ENCODE measurements at regions not wholly inside any gene's neighbourhood (a gene's known extent, or its start where the extent isn't known, plus 50 kb on each side); places are given as distances from the start of the nearest gene placed in this dataset.

DNA sequence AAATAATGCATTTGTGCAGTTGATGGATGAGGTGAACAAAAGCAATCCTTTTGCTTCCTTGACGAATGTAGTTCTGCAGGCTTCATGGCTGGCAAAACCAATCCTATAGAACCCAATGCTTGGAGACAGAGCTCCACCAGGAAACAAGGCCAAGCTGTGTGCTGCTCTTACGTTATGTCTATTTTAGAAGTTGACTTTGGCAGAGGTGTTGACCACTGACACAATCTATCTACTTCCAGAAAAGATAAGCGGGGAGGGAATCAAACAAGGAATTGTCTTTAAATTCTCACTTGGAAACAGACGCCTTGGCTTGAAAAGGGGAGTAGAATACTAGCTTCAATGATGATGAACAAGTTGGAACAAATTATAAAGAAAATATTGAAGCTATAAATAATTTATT, 211.2 kb downstream of the SETD4 start:
- H3K27ac ChIP-seq = no peak overlapping the region
- TF ChIP-seq CTCF (conservative IDR thresholded peaks at IDR 0.05) = no peak

- no peak overlapping the region for H3K27ac ChIP-seq
- no peak for TF ChIP-seq CTCF (conservative IDR thresholded peaks at IDR 0.05)
Observed at GRCh38 chr21:35843911-35844667, 216.2 kb downstream of the SETD4 start.

DNA sequence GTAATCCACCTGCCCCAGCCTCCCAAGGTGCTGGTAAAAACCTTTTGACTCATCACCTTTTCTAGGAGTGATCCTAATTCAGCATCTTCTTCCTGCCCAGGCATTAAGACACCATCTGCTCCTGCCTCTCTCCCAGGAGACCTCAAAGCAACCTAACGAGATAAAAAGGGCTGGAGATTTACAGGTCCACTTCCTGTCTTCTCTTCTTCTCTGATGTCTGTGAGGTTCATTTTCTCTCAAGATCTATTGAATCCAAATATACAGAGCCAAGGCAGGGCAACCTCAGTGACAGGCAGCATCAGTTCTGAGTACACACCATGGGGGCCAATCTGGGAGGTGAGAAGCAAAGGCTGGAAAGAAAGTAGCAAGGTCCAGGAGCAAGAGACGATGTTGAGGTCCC, 219.4 kb downstream of the SETD4 start:
- no peak overlapping the region for H3K27ac ChIP-seq
- no peak for TF ChIP-seq CTCF (conservative IDR thresholded peaks at IDR 0.05)

- H3K27ac ChIP-seq = no peak overlapping the region
- TF ChIP-seq CTCF (conservative IDR thresholded peaks at IDR 0.05) = peak; percentile 98
Observed at GRCh38 chr21:35840197-35840799, 220.0 kb downstream of the SETD4 start.

GRCh38 chr21:35838987-35839763, 221.2 kb downstream of the SETD4 start:
- no peak overlapping the region for H3K27ac ChIP-seq
- TF ChIP-seq CTCF (conservative IDR thresholded peaks at IDR 0.05) = no peak

DNA sequence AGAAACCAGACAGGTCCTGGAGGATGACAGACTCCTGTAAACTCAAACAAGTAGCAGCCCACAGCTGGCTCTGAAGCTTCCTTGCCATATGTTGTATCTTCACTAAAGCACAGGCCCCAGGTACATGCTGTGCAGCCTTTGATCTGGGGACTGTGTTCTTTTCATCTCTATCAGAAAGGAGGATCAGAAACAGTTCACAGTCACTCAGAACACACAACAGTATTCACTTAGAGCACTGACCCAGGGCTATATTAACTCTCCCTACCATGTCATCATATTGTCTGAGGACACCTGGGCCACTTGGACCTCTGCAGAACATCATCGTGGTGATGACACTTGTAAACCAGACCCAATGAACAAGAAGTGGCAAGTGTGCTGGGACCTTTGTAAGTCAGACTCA, 222.0 kb downstream of the SETD4 start:
- H3K27ac ChIP-seq = no peak overlapping the region
- TF ChIP-seq CTCF (conservative IDR thresholded peaks at IDR 0.05) = no peak

- no peak for TF ChIP-seq CTCF (conservative IDR thresholded peaks at IDR 0.05)
- H3K27ac ChIP-seq = no peak overlapping the region
Observed at GRCh38 chr21:35833991-35834390, 226.3 kb downstream of the SETD4 start.

All from VCaP (cell line).